SK-N-MC (cell line): ENCODE measurements at regions not wholly inside any gene's neighbourhood (a gene's known extent, or its start where the extent isn't known, plus 50 kb on each side); places are given as distances from the start of the nearest gene placed in this dataset.

Source experiments
- DNase-seq: peaks from one replicate; pipeline ENCODE4 v3.0.0-alpha.2; 2011; ENCODE audit warnings: low read depth, low spot score
- H3K27ac ChIP-seq: fragments of 200-600 bp; sonication (generic); 2 replicates; pipeline ENCODE4 v1.5.1; 2016; ENCODE audit warnings: mixed run types
- H3K36me3 ChIP-seq: fragments of 200-600 bp; sonication (generic); 2 replicates; pipeline ENCODE4 v1.6.1; 2017; ENCODE audit warnings: antibody characterized with exemption, low read length, mixed read lengths; ENCODE audit not compliant: insufficient read depth
- H3K4me3 ChIP-seq: fragments of 200-600 bp; sonication (generic); 2 replicates; pipeline ENCODE4 v1.5.1; 2016
- H3K9ac ChIP-seq: fragments of 200-600 bp; sonication (generic); 2 replicates; pipeline ENCODE4 v1.8.0; 2017; ENCODE audit warnings: mixed run types, mixed read lengths; ENCODE audit not compliant: insufficient read length
- H3K9me3 ChIP-seq: fragments of 200-600 bp; sonication (generic); 2 replicates; pipeline ENCODE4 v1.6.1; 2017; ENCODE audit warnings: low read depth, mild to moderate bottlenecking, antibody characterized with exemption, low read length, moderate library complexity, mixed read lengths
- EZH2 ChIP-seq: fragments of 200-600 bp; sonication (generic); IDR thresholded peaks from one replicate; pipeline ENCODE4 v1.6.1; 2017; ENCODE audit warnings: antibody characterized with exemption
- FOXP2 ChIP-seq: optimal IDR thresholded peaks from 2 replicates; pipeline ENCODE3; 2011; ENCODE audit warnings: mild to moderate bottlenecking, moderate library complexity; ENCODE audit not compliant: insufficient read depth; ENCODE audit errors: extremely low read length, control extremely low read depth
- POLR2AphosphoS5 ChIP-seq: IDR thresholded peaks from 2 replicates; pipeline ENCODE4 v1.6.1; 2012; ENCODE audit warnings: mild to moderate bottlenecking, low read depth, low read length, borderline replicate concordance

GRCh38 chr2:177334940-177335543 is 57.5 kb upstream of the AGPS start:
- Histone ChIP-seq H3K9me3 (no peaks in the 10 kb centered on the region), H3K4me3 (no peak overlapping the region), H3K36me3 (no peaks in the 10 kb centered on the region), H3K9ac (no peak overlapping the region), H3K27ac (no peak overlapping the region)
- no peak for DNase-seq
- TF ChIP-seq EZH2 = no peak
- no peak for TF ChIP-seq POLR2AphosphoS5
- no peak for TF ChIP-seq FOXP2

- TF ChIP-seq FOXP2 (no peak), POLR2AphosphoS5 (no peak), EZH2 (no peak)
- no peaks in the 10 kb centered on the region for H3K36me3 ChIP-seq
Measured at GRCh38 chr2:177335917-177336450, 56.6 kb upstream of the AGPS start.

GRCh38 chr2:177338177-177338721 is 54.3 kb upstream of the AGPS start:
- Histone ChIP-seq H3K27ac (no peak overlapping the region), H3K9me3 (no peaks in the 10 kb centered on the region), H3K9ac (no peak overlapping the region), H3K36me3 (no peaks in the 10 kb centered on the region), H3K4me3 (no peak overlapping the region)
- TF ChIP-seq EZH2 (no peak), FOXP2 (no peak), POLR2AphosphoS5 (no peak)
- DNase-seq = no peak

More at GRCh38 chr2:177335917-177336450, 56.6 kb upstream of the AGPS start:
- no peak for DNase-seq
- H3K9me3 ChIP-seq = no peaks in the 10 kb centered on the region
- no peak overlapping the region for H3K4me3 ChIP-seq
- no peak overlapping the region for H3K27ac ChIP-seq
- no peak overlapping the region for H3K9ac ChIP-seq

GRCh38 chr2:177340158-177340557 is 52.4 kb upstream of the AGPS start:
- TF ChIP-seq EZH2 = no peak
- TF ChIP-seq FOXP2 = no peak
- no peak for TF ChIP-seq POLR2AphosphoS5
- no peak for DNase-seq

GRCh38 chr2:177342736-177343135 is 49.8 kb upstream of the AGPS start:
- Histone ChIP-seq H3K9me3 (no peaks in the 10 kb centered on the region), H3K27ac (no peak overlapping the region), H3K9ac (no peak overlapping the region), H3K4me3 (no peak overlapping the region), H3K36me3 (no peaks in the 10 kb centered on the region)
- DNase-seq = no peak
- no peak for TF ChIP-seq EZH2
- TF ChIP-seq FOXP2 = no peak
- no peak for TF ChIP-seq POLR2AphosphoS5

More at GRCh38 chr2:177340158-177340557, 52.4 kb upstream of the AGPS start:
- H3K27ac ChIP-seq = no peak overlapping the region
- no peak overlapping the region for H3K9ac ChIP-seq
- H3K36me3 ChIP-seq = no peaks in the 10 kb centered on the region
- H3K4me3 ChIP-seq = no peak overlapping the region
- H3K9me3 ChIP-seq = no peaks in the 10 kb centered on the region
